T-helper 2 cell (primary cell): ENCODE measurements at regions not wholly inside any gene's neighbourhood (a gene's known extent, or its start where the extent isn't known, plus 50 kb on each side); places are given as distances from the start of the nearest gene placed in this dataset.
"Not testable (repeated sequence)": the region's sequence is repeated elsewhere in the genome, so short reads cannot be mapped to it uniquely, and the experiment has no call there.

Source experiments
- DNase-seq, 5 experiments: peaks; one replicate each; pipeline versions ENCODE4 v3.0.0 to v3.0.0-alpha.2; 2012 to 2022

DNA sequence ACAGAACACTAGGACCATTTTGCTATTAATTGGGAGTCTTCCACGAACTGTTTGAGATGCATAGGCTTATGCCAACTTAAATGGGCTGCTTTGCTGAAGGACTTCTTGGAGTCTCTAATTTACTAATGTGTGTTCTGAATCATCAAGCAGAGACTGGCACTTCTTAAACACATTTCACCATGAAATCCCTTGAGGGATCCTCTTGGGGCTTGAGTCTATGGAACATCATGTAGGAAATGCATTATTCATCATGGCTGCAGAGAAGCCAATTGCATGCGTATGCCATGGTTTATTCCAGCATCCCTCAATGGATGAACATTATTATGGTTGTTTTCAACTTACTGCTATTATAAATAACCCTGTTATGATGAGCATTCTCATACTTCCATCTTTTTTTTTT, 73.4 kb downstream of the FGD2 start:
- DNase-seq, result no peak

DNA sequence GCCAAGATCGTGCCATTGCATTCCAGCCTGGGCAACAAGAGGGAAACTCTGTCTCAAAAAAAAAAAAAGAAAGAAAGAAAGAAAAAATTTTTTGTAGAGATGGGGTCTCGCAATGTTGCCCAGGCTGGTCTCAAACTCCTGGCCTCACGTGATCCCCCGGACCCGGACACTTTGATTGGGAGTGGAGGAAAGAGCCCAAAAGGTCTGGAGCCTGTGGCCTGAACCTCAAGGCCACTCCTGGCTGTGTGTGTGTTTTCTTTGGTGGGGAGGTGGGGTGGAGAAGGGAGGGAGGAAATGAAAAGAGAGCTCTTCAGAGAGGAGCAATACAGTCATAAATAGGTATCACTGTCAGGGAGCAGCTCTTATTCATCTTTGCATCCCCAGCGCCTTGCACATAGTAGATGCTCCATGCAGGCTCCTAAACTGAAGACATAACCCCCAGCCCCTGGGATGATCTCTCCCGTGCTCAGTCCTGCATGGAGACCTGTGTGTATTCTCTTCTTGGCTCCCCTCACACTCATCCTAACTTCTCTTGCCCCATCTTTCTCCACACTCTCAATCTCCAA, 75.7 kb downstream of the FGD2 start:
- no peak for DNase-seq

DNA sequence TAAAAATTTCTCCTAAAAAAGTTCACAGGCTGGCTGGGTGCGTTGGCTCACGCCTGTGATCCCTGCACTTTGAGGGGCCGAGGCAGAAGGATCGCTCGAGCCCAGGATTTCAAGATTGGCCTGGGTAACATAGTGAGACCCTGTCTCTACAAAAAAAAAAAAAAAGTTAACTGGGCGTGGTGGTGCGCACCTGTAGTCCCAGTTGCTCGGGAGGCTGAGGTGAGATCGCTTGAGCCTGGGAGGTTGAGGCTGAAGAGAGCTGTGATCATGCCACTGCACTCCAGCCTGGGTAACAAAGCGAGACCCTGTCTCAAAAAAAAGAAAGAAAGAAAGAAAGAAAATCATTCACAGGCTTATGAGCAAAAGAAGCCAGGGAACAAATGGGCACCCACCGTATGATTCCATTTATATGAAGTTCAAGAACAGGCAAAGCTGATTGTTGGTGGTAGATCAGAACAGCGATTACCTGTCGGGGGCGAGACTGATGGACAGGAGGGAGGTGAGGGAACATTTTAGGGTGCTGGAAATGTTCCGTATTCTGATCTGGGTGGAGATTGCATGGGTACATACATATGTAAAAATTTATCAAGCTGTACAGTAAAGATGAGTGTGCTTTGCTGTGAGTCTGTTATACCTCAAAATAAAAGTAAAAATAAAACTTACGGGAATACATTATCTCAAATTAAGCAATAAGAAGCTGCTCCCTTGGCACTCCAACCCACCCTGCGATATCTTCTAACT, 77.1 kb downstream of the FGD2 start:
- no peak for DNase-seq

DNA sequence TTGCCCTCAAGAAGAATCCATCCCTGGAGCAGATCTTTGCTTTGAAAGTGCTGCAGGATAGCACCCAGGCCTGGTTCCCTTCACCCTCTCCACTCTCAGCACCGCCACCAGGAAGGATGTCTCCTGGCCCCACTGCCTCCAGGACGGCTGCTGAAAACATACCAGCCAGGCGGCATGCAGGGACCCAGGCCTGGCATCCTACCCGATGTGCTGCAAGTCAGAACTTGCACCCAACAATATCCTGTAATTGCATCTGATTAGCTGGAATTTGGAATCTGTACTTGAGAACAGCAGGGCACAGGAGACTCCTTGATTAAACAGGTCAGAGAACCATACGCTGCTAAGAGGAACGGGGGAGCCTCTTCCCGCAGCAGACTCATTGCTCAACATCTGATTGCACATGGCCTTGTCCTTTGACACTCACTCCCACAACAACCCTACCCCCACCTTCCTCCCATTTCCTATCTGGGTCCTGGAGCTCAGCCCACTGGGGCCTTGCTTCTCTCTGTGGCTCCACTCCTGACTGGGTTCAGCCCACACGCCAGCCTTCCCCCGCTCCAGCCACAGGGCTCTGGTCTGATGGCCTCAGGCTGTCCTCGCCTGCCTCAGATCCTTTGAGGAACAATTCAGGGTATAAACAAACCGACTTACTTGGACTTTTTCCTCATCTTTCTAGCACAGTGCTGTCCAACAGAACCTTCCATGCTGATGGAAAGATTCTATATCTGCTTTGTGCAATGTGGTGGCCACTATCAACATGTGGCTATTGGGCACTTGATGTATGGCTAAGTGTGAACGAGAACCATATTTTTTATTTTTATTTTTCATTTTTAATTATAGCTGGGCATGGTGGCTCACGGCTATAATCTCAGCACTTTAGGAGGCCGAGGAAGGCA, 78.0 kb downstream of the FGD2 start:
- no peak for DNase-seq

DNA sequence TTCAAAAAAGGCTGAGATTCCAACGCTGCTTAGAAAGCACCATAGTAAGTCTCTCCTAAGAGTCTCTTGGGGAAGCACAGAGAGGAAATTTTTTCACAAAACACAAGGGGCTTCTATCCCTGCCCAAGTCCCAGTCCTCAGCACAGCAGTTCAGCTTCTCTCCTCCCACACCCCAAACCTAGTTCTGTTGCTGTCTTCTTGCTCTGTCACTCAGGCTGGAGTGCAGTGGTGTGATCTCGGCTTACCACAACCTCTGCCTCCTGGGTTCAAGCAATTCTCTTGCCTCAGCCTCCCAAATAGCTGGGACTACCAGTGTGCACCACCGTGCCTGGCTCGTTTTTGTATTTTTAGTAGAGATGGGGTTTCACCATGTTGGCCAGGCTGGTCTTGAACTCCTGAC, 79.2 kb downstream of the FGD2 start:
- DNase-seq, result not testable (repeated sequence)

DNA sequence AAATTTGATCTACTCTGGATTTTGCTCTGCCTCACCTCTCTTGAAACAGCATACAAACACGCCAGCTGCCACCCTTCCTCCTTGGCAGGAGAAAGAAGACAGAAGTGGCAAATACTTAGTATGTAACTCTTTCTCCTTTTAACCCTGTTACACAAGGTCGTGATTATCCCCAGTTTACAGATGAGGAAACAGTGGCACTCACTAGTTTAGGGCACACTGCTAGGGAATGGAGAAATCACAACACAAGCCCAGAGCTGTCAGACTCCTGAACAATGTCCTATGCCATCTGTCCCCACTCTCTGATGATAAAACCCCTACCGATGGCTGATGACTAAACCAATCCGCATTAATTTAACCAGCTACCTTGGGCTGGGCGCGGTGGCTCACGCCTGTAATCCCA, 79.7 kb downstream of the FGD2 start:
- no peak for DNase-seq

DNA sequence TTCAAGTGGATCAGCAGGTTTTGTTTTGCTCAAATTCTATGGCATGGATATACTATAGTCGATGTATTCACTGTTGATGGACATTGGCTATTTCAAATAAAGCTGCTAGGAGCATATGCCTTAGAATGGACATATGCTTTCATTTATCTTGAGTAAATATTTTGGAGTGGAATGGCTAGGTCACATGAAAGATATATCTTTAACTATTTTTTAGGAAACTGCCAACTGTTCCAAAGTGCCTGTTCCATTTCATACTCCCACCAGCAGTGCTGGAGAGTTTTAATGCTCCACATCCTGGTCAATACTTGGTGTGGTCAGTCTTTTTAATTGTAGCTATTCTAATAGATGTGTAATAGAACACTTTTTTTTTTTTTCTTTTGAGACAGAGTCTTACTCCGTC, 81.1 kb upstream of the PIM1 start:
- DNase-seq, result no peak

DNA sequence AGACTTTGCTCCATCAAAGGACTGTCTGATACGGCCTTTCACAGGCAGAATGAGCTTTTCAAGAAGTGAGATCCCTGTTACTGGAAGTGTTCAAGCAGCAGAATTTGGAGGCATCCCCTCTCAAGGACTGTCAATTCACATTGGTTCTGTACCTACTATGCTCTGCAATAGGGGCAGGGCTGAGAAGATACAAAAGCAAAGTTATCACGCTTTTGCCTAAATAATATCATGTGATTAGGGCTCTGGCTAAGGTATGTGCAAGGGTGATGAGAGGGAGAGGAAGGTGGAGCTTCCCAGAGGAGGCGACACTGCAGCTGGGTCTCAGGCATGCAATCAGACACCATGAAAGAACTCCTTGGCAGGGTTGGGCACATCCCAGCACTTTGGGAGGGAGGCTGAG, 80.2 kb upstream of the PIM1 start:
- no peak for DNase-seq

DNA sequence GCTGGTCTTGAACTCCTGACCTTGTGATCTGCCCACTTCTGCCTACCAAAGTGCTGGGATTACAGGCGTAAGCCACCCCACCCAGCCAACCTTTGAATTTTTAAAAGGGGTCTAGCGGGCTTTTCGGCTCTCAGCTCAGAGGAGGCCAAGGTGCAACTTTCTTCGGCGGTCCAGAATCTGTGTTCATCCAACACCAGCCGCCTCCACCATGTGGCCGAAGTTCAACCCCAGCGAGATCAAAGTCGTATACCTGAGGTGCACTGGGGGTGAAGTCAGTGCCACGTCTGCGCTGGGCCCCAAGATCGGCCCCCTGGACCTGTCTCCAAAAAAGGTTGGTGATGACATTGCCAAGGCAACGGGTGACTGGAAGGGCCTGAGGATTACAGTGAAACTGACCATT, 78.8 kb upstream of the PIM1 start:
- not testable (repeated sequence) for DNase-seq

DNA sequence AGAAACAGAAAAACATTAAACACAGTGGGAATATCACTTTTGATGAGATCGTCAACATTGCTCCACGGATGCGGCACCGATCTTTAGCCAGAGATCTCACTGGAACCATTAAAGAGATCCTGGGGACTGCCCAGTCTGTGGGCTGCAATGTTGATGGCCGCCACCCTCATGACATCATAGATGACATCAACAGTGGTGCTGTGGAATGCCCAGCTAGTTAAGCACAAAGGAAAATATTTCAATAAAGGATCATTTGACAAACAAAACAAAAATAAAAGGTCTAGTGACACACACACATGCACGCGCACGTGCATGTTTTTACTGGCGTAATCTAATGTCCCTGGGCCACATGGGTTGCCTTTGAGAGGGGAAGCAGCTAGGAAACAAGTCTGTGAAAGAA, 78.4 kb upstream of the PIM1 start:
- not testable (repeated sequence) for DNase-seq

DNA sequence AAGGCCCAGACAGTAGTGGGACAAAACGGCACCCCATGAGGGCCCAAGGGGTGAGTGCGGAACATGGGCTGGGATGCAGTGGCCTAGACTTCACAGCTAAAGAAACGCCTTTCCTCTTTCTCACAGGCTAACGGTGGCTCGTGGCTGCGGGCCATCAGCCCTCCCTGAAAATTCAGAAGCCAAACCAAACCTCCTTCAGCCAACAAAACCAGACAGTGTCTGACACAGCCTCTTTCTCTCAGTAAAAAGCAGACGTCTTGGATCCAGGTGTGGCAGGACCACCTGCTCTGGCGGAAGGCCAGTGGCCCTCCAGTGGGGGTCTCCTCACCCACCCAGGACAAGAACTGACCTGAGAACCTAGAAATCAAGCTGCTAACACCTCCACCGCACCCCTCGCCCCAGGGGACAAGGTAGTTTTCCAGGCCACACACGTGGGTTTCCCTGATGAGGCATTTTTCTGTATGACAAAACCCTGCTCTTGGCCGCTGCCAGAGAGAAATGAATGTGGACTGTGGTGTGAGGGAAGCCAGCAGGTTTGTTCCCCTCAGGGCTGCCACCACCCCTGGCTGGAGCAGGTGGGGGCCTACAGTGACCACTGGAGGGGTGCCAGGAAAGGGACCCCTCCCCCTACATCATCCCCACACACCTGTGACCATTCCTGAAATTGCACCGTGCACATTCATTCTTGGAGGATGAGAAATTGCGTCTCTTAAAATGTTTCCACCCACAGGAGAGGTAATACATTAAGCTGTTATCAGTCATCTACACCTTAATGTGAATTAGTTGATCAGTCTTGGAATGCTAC, 76.8 kb upstream of the PIM1 start:
- DNase-seq, result no peak

DNA sequence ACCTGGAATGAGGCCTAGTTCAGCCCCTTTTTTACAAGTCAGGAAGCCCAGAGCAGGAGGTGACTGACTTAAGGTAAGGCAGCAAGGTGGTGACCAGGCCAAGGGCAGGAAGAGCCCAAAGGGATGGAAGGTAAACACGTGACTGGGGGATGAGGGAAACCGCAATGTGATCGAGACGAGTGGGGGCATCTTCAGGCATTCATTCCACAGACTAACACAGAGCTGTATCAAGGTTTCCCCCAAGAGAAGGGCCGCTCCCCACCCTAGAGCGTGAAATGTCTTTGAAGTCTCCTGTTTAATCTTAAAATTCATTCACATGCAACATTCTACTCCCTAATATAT, 76.3 kb upstream of the PIM1 start:
- no peak for DNase-seq

DNA sequence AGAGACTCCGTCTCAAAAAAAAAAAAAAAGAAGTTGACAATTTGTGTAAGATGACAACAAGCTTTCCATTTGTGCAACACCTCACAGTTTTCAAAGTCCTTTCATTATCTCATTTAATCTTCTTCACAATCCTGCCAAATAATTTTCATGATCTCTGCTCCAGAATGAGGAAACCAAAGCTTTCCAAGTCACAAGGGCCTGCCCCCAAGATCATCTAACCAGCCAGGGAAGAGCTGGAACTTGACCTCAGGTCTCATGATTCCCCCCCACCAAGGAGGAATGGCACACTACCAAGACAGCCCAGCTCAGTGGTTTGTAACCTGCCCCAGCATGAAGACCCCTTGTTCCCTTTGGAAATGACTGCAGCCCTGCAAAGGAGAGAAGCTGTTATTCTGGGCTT, 74.0 kb upstream of the PIM1 start:
- no peak for DNase-seq

DNA sequence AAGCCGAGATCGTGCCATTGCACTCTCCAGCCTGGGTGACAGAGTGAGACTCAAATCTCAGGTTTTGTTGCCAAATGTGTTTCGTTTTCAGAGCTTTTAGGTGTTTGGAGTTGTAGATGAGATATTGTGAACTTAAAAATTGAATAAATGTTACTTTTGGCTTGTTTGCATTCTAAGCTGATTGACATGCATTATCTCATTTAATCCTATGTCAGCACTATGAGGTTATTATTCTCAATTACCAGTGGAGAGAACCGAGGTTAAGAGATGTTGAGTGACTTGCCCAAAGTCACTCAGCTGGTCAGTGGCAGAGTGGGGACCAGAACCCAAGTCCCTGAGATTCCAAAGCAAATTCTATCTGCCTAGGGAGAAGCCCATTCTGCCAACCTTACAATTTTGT, 72.6 kb upstream of the PIM1 start:
- DNase-seq, result no peak

DNA sequence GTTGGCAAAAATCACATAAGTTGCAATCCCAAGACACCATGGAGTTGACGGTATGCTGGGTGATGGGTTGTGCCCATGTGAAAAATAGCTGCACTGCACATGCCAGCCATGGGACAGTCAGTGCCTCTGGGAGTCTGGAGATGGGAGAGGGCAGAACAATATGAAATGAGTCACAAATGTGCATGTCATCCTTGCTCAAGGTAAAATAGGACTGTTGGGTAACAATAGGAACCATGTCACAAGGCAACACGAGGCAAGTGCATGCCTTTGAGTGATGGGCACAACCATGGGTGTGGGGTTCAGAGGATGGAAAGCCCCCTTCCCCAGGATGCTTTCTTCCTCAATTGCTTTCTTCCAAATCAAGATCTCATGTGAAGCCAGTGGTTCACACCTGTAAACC, 70.5 kb upstream of the PIM1 start:
- DNase-seq, result no peak

DNA sequence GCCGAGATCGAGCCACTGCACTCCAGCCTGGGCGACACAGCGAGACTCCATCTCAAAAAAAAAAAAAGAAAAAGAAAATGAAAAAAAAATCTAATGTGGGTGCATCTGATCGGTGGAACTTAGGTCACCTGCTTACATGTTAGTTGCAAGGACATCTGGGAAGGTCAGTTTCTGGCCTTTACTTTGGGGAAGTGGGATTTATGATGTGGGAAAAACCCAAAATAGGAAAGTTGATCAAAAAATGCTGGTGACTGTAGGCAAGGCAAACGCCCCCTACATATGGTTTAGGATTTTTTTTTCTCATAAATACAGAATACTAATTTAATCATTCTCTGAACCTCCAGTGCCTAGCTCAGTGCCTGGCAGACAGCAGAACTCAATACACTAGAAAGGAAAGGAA, 69.2 kb upstream of the PIM1 start:
- DNase-seq, result no peak

DNA sequence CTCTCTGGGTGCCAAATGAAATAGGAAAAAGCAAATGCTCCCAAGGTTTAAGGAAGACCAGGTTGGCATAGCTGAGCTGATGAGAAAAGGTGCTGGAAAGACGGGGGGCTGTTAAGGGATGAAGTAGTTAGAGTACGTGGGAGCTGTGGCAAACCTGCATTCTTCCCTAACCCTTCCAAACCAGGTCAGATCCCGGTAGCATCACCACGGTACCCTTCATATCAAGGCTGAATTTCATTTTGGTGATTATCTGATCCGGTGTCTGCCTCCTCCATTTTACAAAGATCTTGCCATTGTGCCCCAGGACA, 68.0 kb upstream of the PIM1 start:
- DNase-seq, result no peak

DNA sequence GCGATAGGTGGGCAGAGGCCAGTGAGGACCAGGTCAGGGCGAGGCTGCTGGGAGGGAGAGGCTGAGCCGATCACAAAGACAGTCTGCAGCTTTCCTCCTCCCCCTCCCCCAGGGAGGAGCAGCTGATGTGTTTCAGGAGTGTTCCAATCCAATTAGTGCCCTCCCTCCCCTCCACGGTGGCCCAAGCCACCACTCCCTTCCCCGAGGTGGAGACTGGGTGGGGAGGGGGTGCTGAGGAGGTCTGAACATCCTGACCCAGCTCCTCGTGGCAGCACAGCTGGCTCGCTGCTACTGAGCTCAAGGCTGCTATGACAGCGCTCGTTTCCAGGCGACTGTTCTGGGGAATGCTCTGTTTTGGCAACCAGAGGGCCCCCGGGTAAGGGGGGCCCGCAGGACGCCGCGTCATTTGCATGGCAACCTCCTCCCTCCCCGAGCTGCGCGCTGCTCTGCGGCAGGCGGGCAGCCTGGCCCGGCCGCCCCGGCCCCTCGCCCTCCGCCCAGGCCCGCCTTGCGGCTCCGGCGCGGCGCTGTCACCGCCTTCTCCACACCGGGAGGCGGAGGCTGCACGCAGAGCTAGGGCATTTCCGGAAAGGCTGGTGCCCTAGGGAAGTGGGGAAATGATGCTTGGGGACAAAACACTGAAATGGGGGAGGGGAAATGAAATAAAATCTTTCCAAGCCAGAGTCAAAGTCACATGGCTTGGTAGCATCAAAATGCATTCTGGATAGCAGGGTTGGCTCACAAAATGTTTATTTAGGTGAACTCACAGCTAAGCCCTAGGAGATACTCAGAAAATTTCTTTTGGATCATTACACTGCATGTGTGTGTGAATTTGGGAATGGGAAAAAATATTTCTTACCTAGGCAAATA, 67.4 kb upstream of the PIM1 start:
- peak; percentile 32 to 82 (median 61) for DNase-seq

DNA sequence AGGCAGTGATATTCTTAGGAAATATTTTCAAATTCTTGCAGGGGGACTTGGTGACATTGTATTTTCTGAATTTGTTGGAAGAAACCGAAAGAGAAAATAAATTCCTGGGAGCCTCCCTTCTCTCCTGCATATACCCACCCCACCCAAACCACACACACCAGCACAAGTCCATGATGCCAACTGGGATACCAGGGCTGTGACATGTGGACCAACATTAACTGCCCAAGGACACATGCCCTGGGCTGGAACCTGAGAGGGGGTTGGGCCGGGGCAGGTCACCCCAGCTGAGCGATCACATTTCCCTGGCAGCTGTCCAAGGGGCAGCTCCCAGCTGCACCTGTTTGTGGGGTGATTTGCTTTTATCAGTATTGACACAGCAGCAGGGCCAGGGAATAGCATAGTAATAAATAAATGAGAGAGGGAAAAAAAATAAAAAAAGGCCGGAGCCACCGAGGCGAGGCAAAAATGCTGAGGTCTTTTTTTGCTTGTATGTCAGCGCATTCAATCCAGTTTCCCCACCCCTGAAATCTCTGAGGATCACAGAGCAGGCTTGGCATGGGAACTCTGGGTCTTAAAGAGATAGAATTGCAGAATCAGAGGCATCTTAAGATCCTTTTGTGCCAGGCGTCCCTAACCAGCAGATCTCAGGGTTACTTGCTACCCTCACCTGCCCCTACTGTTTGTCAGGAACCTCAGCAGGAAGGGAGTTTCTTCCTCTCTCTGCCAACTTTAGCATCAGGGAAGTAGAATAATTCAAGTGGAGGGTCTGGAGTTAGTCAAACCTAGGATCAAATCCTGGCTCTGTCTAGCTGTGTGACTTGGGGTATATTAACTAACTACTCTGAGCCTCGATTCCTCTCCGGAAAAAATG, 66.5 kb upstream of the PIM1 start:
- DNase-seq, result no peak

DNA sequence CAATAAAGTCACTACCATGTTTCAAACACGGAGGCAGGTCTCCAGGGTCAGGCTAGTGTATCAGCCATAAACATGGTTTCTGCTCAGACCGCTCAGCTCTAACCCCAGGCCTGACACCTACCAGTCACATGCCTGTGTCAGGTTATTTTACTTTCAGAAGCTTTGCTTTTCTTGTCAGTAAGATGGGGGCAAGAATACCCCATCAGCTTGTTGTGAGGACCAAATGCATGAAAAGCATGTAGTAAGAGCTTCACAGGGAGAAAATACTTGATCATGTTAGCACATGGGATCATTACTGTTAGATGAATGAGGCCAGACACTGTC, 65.2 kb upstream of the PIM1 start:
- DNase-seq, result no peak
